Kidney (tissue), 13 donors: ENCODE measurements at regions not wholly inside any gene's neighbourhood (a gene's known extent, or its start where the extent isn't known, plus 50 kb on each side); places are given as distances from the start of the nearest gene placed in this dataset.
A peak's percentile ranks its signal among the peaks of the same experiment; 100 is the strongest.
"Not testable (repeated sequence)": the region's sequence is repeated elsewhere in the genome, so short reads cannot be mapped to it uniquely, and the experiment has no call there.

Experiments used
- DNase-seq, 5 donors: peaks; one replicate each; pipeline ENCODE4 v3.0.0-alpha.2; 2013 to 2020
- FAIRE-seq: peaks from 2 replicates; lab custom pipeline; 2012; peaks lifted over from hg19 to GRCh38; lab: Jason Lieb, UNC
- H3K27ac ChIP-seq, 2 donors: one replicate each; pipeline ENCODE4 v1.7.0; 2013; ENCODE audit warnings: low read depth in 2 of 2, low read length in 2 of 2, inconsistent platforms in 1 of 2
- H3K27me3 ChIP-seq: one replicate; pipeline ENCODE4 v1.7.1; 2013; ENCODE audit warnings: low read length, inconsistent platforms; ENCODE audit not compliant: control insufficient read depth, insufficient read depth
- H3K36me3 ChIP-seq, 3 donors: one replicate each; pipeline versions ENCODE4 v1.7.0 to v1.7.1; 2013; ENCODE audit warnings: low read length in 3 of 3, control low read depth in 1 of 3, inconsistent platforms in 1 of 3; ENCODE audit not compliant: insufficient read depth in 3 of 3, control insufficient read depth in 2 of 3
- H3K4me1 ChIP-seq, 3 donors: one replicate each; pipeline versions ENCODE4 v1.7.0 to v1.7.1; 2013; ENCODE audit warnings: low read length in 3 of 3, inconsistent platforms in 1 of 3, low read depth in 1 of 3; ENCODE audit not compliant: control insufficient read depth in 2 of 3, insufficient read depth in 2 of 3
- H3K4me3 ChIP-seq, 3 donors: one replicate each; pipeline versions ENCODE4 v1.7.0 to v1.8.1; 2013; ENCODE audit warnings: low read length in 3 of 3, control low read depth in 1 of 3, inconsistent platforms in 1 of 3
- H3K9ac ChIP-seq, 3 donors: one replicate each; pipeline versions ENCODE4 v1.7.0 to v1.7.1; 2013; ENCODE audit warnings: low read length in 3 of 3, control low read depth in 1 of 3, inconsistent platforms in 1 of 3
- H3K9me3 ChIP-seq, 3 donors: one replicate each; pipeline versions ENCODE4 v1.7.0 to v1.7.1; 2013; ENCODE audit warnings: low read length in 3 of 3, control low read depth in 1 of 3, inconsistent platforms in 1 of 3; ENCODE audit not compliant: control insufficient read depth in 2 of 3, insufficient read depth in 1 of 3
- intact Hi-C: fragments of 100-400 bp; cut with DNase I; formaldehyde crosslinking; loops from one replicate; pipeline ENCODE4 v1.11.1; 2022
- TF ChIP-seq, protein P1 (sequence below): IDR thresholded peaks from 3 replicates; pipeline ENCODE4 v1.5.1; 2012; ENCODE audit warnings: mild to moderate bottlenecking, moderate library complexity, borderline replicate concordance; ENCODE audit not compliant: insufficient read depth; ENCODE audit errors: extremely low read depth
- donor health status: control.
- donor health status: control.
- donor health status: control.
- donor health status: control.
- donor health status: control.
- donor health status: DM: yes; HTN: yes; CAD: no.
- donor health status: Normal renal cell carcinoma (clear cell type).

DNA sequence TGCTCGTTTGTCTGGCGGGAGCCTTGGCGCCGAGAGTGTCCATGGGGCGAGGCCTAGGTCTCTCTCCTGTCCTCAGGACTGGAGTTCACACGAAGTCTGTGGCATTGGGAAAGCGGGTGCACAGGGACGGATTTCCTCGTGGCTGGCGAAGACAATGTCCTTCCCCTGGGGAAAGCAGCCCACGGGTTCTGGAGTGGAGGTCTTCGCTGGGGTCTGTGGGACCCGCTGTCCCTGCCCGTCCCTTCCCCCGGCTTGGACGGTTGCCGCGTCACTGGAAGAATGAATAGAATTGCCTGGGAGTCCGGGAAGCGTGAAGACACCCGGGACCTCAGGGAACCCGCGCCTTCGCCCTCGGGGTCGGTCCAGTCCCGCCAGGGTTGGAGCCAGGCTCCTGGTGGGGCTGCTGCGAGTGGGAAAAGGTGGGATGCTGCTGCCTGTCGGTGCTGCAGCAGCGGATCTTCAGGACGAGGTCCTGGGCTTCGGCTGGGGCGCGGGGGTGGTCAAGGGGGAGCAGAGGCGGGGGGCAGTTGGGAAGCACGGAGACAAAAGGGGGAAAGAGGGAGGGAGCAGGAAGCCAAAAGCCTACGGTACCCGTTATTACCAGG, 441.8 kb upstream of the DEFB115 start:
- FAIRE-seq = no peak

DNA sequence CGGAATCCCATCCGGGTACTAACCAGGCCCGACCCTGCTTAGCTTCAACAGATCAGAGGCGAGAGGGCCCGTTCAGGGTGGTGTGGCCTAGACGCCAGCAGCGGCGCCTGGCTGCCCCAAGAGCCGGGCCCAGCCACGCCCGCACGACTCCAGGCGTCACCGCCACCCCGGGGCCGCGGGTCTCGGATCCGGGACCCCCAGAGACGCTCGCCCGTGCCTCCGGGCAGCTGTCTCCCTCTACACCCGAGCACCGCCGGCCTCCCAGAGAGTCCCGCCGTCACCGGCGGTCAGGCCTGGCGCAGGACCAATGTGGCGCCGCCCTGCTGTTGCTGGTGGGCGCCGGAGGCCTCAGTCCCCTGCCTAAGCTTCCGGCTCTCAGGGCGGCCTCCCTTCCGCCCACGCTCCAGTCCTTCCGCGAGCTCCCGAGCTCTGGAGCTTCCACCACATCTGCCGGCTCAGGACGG, 441.2 kb upstream of the DEFB115 start:
- DNase-seq = peak in 3 of 5 donors; percentile 33 to 88 (median 60)
- Histone ChIP-seq H3K27ac (no peak overlapping the region), H3K36me3 (no peaks in the 10 kb centered on the region), H3K27me3 (no peaks in the 10 kb centered on the region), H3K9ac (no peak overlapping the region), H3K4me3 (no peak overlapping the region), H3K4me1 (no peaks in the 10 kb centered on the region), H3K9me3 (peaks cover 0 to 11% (median 0%) of the 10 kb centered on the region in 3 donors)
- FAIRE-seq = no peak
- TF ChIP-seq, protein P1, sequence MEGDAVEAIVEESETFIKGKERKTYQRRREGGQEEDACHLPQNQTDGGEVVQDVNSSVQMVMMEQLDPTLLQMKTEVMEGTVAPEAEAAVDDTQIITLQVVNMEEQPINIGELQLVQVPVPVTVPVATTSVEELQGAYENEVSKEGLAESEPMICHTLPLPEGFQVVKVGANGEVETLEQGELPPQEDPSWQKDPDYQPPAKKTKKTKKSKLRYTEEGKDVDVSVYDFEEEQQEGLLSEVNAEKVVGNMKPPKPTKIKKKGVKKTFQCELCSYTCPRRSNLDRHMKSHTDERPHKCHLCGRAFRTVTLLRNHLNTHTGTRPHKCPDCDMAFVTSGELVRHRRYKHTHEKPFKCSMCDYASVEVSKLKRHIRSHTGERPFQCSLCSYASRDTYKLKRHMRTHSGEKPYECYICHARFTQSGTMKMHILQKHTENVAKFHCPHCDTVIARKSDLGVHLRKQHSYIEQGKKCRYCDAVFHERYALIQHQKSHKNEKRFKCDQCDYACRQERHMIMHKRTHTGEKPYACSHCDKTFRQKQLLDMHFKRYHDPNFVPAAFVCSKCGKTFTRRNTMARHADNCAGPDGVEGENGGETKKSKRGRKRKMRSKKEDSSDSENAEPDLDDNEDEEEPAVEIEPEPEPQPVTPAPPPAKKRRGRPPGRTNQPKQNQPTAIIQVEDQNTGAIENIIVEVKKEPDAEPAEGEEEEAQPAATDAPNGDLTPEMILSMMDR = no peak
- intact Hi-C loops = no loop called here

More for the DNA sequence above, 441.8 kb upstream of the DEFB115 start:
- peaks cover 0 to 11% (median 0%) of the 10 kb centered on the region in 3 donors for H3K9me3 ChIP-seq
- H3K27ac ChIP-seq = no peak overlapping the region
- no peaks in the 10 kb centered on the region for H3K4me1 ChIP-seq
- DNase-seq = peak in 2 of 5 donors; percentile 43 to 80
- H3K36me3 ChIP-seq = no peaks in the 10 kb centered on the region
- H3K4me3 ChIP-seq = no peak overlapping the region
- intact Hi-C loops = no loop called here
- no peak overlapping the region for H3K9ac ChIP-seq
- TF ChIP-seq, protein P1 = no peak
- no peaks in the 10 kb centered on the region for H3K27me3 ChIP-seq

DNA sequence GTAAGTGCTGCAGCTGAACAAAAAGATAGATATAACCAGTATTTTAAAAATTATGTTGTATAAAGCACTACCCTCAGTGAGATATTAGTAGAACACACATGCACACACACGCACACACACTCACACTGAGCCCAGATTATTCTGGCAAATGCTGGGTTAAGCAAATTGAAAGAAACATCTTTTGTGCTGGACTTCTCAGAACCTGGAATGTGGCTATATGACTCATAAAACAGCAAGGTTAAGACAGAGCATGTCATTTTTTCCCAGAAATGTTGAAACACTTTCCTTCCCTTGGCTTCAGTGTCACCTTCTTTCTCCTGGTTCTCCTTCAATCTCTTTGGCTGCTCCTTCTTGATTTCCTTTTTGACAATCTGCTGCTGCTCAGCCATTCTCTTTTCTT, 435.8 kb upstream of the DEFB115 start:
- H3K9ac ChIP-seq, H3K27me3 ChIP-seq, H3K4me1 ChIP-seq, DNase-seq, H3K4me3 ChIP-seq, intact Hi-C loops, H3K36me3 ChIP-seq, H3K27ac ChIP-seq, H3K9me3 ChIP-seq, FAIRE-seq: not testable (repeated sequence)

DNA sequence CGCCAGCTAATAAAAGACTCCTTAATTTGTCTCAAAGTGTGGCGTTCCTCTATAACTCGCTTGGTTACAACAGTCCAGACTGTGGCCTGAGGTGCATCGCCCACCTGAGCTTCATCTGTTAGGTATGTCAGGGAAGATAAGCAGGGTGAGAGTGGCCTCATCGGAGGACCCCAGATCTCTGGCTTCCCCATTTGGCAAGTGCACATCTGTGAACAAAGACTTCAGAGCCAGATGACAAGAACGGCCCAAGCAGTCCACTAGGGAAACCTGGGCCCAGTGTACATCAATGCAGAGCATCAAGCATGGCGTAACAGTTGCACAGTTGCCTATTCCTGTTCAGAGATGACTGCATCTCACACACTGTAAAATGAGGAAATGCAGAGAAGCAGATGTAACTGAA, 432.8 kb upstream of the DEFB115 start:
- H3K4me3 ChIP-seq, H3K27ac ChIP-seq, FAIRE-seq, intact Hi-C loops, H3K9ac ChIP-seq, H3K36me3 ChIP-seq, H3K4me1 ChIP-seq, DNase-seq, H3K9me3 ChIP-seq, H3K27me3 ChIP-seq: not testable (repeated sequence)

DNA sequence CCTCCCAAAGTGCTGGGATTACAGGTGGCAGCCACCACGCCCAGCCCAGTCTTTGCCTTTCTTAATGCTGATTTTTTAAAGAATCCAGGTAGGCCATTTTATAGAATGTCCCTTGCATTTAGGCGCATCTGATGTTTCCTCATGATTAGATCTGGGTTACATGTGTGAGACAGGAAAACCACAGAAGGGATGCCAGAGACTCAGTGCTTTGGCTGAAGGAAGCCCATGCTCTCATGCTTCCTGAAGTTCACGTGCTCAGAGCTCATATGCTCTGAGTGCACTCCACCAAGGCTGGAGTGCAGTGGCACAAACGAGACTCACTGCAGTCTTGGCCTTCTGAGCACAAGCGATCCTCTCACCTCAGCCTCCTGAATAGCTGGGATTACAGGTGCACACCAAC, 411.5 kb upstream of the DEFB115 start:
- H3K36me3 ChIP-seq, H3K4me1 ChIP-seq, H3K9ac ChIP-seq, H3K27me3 ChIP-seq, H3K9me3 ChIP-seq, intact Hi-C loops, H3K4me3 ChIP-seq, FAIRE-seq, H3K27ac ChIP-seq, DNase-seq: not testable (repeated sequence)

DNA sequence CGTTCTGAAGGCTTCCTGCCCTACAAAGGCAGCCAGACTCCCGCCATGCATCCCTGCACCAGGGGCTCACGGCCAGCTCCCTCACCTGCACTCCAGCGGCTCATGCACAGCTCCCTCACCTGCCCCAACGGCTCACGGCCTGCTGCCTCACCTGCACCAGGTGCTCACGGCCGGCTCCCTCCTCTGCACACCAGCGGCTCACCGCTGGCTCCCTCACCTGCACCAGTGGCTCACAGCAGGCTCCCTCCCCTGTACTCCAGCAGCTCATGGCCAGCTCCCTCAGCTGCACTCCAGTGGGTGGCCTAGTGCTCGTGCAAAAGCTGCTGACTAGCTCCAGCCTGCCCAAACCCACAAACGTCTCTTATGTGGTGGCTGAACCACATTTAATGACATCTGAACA, 389.2 kb upstream of the DEFB115 start:
- intact Hi-C loops = not testable (repeated sequence)
- peak in 1 of 5 donors; percentile 73 for DNase-seq

DNA sequence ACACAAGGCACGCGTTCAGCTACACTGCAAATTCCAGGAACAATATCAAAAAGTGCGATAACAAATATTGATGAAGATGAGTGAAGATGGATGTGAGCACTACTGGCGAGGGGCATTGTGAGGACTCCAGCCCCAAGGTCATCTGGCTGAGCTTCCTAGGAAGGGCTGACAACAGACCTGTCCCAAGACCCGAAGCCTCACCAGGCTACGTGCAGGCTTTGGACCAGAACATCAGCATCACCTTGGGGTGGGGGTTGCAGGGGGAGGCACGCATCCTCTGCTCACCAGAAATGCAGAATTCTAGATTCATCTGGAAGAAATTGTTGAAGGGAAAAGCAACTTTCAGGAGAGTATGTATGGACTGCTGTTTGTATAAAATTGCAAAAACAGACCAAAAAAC, 386.3 kb upstream of the DEFB115 start:
- FAIRE-seq, intact Hi-C loops, DNase-seq, H3K36me3 ChIP-seq, H3K4me1 ChIP-seq, H3K4me3 ChIP-seq, H3K27ac ChIP-seq, H3K27me3 ChIP-seq, H3K9ac ChIP-seq, H3K9me3 ChIP-seq: not testable (repeated sequence)

More for the DNA sequence above, 389.2 kb upstream of the DEFB115 start:
- H3K27me3 ChIP-seq, H3K4me1 ChIP-seq, H3K27ac ChIP-seq, H3K9ac ChIP-seq, FAIRE-seq, H3K4me3 ChIP-seq, H3K9me3 ChIP-seq, H3K36me3 ChIP-seq: not testable (repeated sequence)
